ENCODE measurements at regions not wholly inside any gene's neighbourhood (a gene's known extent, or its start where the extent isn't known, plus 50 kb on each side); places are given as distances from the start of the nearest gene placed in this dataset.

- H3K9ac ChIP-seq (ENCODE audit: low read length), result no peak overlapping the region
- no peak for TF ChIP-seq EZH2phosphoT487 (IDR thresholded peaks at IDR 0.05; ENCODE audit: low read length)
- no peak for TF ChIP-seq CTCF (IDR thresholded peaks at IDR 0.05; ENCODE audit: low read length)
- TF ChIP-seq EZH2 (optimal IDR thresholded peaks at IDR 0.05; ENCODE audit: low read depth, low read length), result no peak
- no peaks in the 10 kb centered on the region for H3F3A ChIP-seq (ENCODE audit: insufficient read depth, low read length)
- no peaks in the 10 kb centered on the region for H3K9me3 ChIP-seq (replicated peaks; ENCODE audit: insufficient read depth, low read length)
- H3K27me3 ChIP-seq (replicated peaks; ENCODE audit: insufficient read depth, low read length), result no peaks in the 10 kb centered on the region
- H2AFZ ChIP-seq (ENCODE audit: low read length), result no peak overlapping the region
- H3K79me2 ChIP-seq (ENCODE audit: low read length), result no peaks in the 10 kb centered on the region
- no peaks in the 10 kb centered on the region for H4K20me1 ChIP-seq (ENCODE audit: insufficient read depth, low read length)
- H3K36me3 ChIP-seq (replicated peaks; ENCODE audit: insufficient read depth, low read length), result no peaks in the 10 kb centered on the region
- no peak for DNase-seq
- no peak overlapping the region for H3K27ac ChIP-seq (ENCODE audit: low read length)
- no peaks in the 10 kb centered on the region for H3K9me2 ChIP-seq (replicated peaks; ENCODE audit: insufficient read depth, low read length)
- no peak overlapping the region for H3K4me2 ChIP-seq (ENCODE audit: low read depth, low read length)
- no peaks in the 10 kb centered on the region for H3K4me1 ChIP-seq (ENCODE audit: low read length)
- no peak overlapping the region for H3K4me3 ChIP-seq (ENCODE audit: low read length)
Observed at GRCh38 chr21:35619184-35619583, 441.1 kb downstream of the SETD4 start.

GRCh38 chr21:35617491-35617890, 442.8 kb downstream of the SETD4 start:
- H3K27me3 ChIP-seq (replicated peaks; ENCODE audit: insufficient read depth, low read length), result no peaks in the 10 kb centered on the region
- H3K9me3 ChIP-seq (replicated peaks; ENCODE audit: insufficient read depth, low read length), result no peaks in the 10 kb centered on the region
- H3K9ac ChIP-seq (ENCODE audit: low read length), result no peak overlapping the region
- H3F3A ChIP-seq (ENCODE audit: insufficient read depth, low read length), result no peaks in the 10 kb centered on the region
- H3K79me2 ChIP-seq (ENCODE audit: low read length), result no peaks in the 10 kb centered on the region
- no peak overlapping the region for H3K27ac ChIP-seq (ENCODE audit: low read length)
- TF ChIP-seq EZH2phosphoT487 (IDR thresholded peaks at IDR 0.05; ENCODE audit: low read length), result no peak
- TF ChIP-seq CTCF (IDR thresholded peaks at IDR 0.05; ENCODE audit: low read length), result no peak
- no peak for TF ChIP-seq EZH2 (optimal IDR thresholded peaks at IDR 0.05; ENCODE audit: low read depth, low read length)
- H2AFZ ChIP-seq (ENCODE audit: low read length), result no peak overlapping the region
- no peak for DNase-seq
- no peak overlapping the region for H3K4me3 ChIP-seq (ENCODE audit: low read length)
- no peaks in the 10 kb centered on the region for H3K9me2 ChIP-seq (replicated peaks; ENCODE audit: insufficient read depth, low read length)
- H3K36me3 ChIP-seq (replicated peaks; ENCODE audit: insufficient read depth, low read length), result no peaks in the 10 kb centered on the region
- no peaks in the 10 kb centered on the region for H4K20me1 ChIP-seq (ENCODE audit: insufficient read depth, low read length)
- H3K4me1 ChIP-seq (ENCODE audit: low read length), result no peaks in the 10 kb centered on the region
- no peak overlapping the region for H3K4me2 ChIP-seq (ENCODE audit: low read depth, low read length)

- no peaks in the 10 kb centered on the region for H3K36me3 ChIP-seq (replicated peaks; ENCODE audit: insufficient read depth, low read length)
- TF ChIP-seq EZH2phosphoT487 (IDR thresholded peaks at IDR 0.05; ENCODE audit: low read length), result no peak
- TF ChIP-seq EZH2 (optimal IDR thresholded peaks at IDR 0.05; ENCODE audit: low read depth, low read length), result no peak
- peak; percentile 46 for TF ChIP-seq CTCF (IDR thresholded peaks at IDR 0.05; ENCODE audit: low read length)
- H3K79me2 ChIP-seq (ENCODE audit: low read length), result no peaks in the 10 kb centered on the region
- H3K9ac ChIP-seq (ENCODE audit: low read length), result no peak overlapping the region
- no peaks in the 10 kb centered on the region for H3F3A ChIP-seq (ENCODE audit: insufficient read depth, low read length)
- DNase-seq, result no peak
- no peaks in the 10 kb centered on the region for H4K20me1 ChIP-seq (ENCODE audit: insufficient read depth, low read length)
- H3K4me1 ChIP-seq (ENCODE audit: low read length), result no peaks in the 10 kb centered on the region
- no peak overlapping the region for H3K27ac ChIP-seq (ENCODE audit: low read length)
- H3K9me2 ChIP-seq (replicated peaks; ENCODE audit: insufficient read depth, low read length), result no peaks in the 10 kb centered on the region
- H3K4me2 ChIP-seq (ENCODE audit: low read depth, low read length), result no peak overlapping the region
- H3K4me3 ChIP-seq (ENCODE audit: low read length), result no peak overlapping the region
- no peaks in the 10 kb centered on the region for H3K27me3 ChIP-seq (replicated peaks; ENCODE audit: insufficient read depth, low read length)
- no peaks in the 10 kb centered on the region for H3K9me3 ChIP-seq (replicated peaks; ENCODE audit: insufficient read depth, low read length)
- H2AFZ ChIP-seq (ENCODE audit: low read length), result no peak overlapping the region
Observed at GRCh38 chr21:35616090-35616489, 444.2 kb downstream of the SETD4 start.
